ENCODE measurements at regions not wholly inside any gene's neighbourhood (a gene's known extent, or its start where the extent isn't known, plus 50 kb on each side); places are given as distances from the start of the nearest gene placed in this dataset.

DNA sequence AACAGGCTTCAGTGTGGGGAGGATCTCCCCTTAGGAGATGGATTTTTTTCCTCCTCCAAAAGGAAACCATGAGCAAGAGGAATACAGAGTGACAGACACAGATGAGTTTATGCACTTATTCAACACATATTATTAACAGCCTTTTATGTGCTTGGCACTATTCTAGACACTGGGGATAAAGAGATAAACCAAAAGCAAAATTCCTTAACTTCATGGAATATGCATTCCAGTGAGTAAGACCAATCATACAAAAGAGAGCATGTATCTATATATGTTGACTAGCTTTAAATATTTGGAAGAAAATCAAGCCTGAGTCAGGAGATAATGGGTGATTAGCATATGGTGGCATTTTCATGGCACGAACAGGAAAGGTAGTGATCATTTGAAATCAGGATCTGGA lies 284.4 kb upstream of the RASGRP1 start:
- Histone ChIP-seq H3K4ac (replicated peaks; ENCODE audit: insufficient read length, low read depth, low read length) (no peak overlapping the region), H3K4me1 (replicated peaks in 1 of 4; ENCODE audit: control insufficient read depth in 3 of 4, insufficient read depth in 4 of 4, low read length in 3 of 4) (no peaks in the 10 kb centered on the region), H3K4me2 (ENCODE audit: insufficient read depth in 1 of 2, low read depth in 2 of 2, low read length in 2 of 2) (no peak overlapping the region), H3K9me3 (ENCODE audit: insufficient read depth in 2 of 2, low read depth in 1 of 2, low read length in 1 of 2) (no peaks in the 10 kb centered on the region), H2BK12ac (ENCODE audit: low read depth, low read length) (no peak overlapping the region), H2BK120ac (replicated peaks; ENCODE audit: low read depth, low read length) (no peak overlapping the region), H2AFZ (ENCODE audit: low read length) (no peak overlapping the region), H4K91ac (replicated peaks; ENCODE audit: insufficient read length, low read length) (no peak overlapping the region), H4K5ac (ENCODE audit: insufficient read length, low read depth, low read length) (no peak overlapping the region), H3K56ac (replicated peaks; ENCODE audit: insufficient read length, low read depth, low read length) (no peak overlapping the region), H3K27me3 (replicated peaks in 1 of 4; ENCODE audit: control insufficient read depth in 3 of 4, extremely low read depth in 1 of 4, insufficient read depth in 3 of 4, low read length in 3 of 4) (no peaks in the 10 kb centered on the region; a peak in 1 of 7 replicates), H2BK5ac (ENCODE audit: low read depth, low read length) (no peak overlapping the region), H3K9ac (replicated peaks in 1 of 4; ENCODE audit: extremely low read depth in 1 of 4, low read depth in 3 of 4, low read length in 3 of 4) (no peak overlapping the region), H3K23ac (ENCODE audit: insufficient read length) (no peak overlapping the region), H3K14ac (ENCODE audit: insufficient read length) (no peak overlapping the region), H4K20me1 (replicated peaks in 1 of 2; ENCODE audit: control insufficient read depth in 1 of 2, insufficient read depth in 2 of 2, low read length in 2 of 2) (no peaks in the 10 kb centered on the region), H2BK20ac (ENCODE audit: low read length) (no peak overlapping the region), H3K79me2 (ENCODE audit: control insufficient read depth in 1 of 2, insufficient read depth in 2 of 2, low read length in 2 of 2) (no peaks in the 10 kb centered on the region), H2BK15ac (ENCODE audit: low read length) (no peak overlapping the region), H3K23me2 (ENCODE audit: low read depth, low read length) (no peaks in the 10 kb centered on the region), H3K27ac (ENCODE audit: low read depth, low read length) (no peak overlapping the region), H3K36me3 (ENCODE audit: control insufficient read depth in 2 of 4, insufficient read depth in 4 of 4, low read length in 3 of 4) (no peaks in the 10 kb centered on the region), H4K8ac (ENCODE audit: extremely low read depth, insufficient read depth, low read length) (no peak overlapping the region), H3K79me1 (ENCODE audit: low read depth, low read length) (no peaks in the 10 kb centered on the region), H2AK5ac (ENCODE audit: low read depth, low read length) (no peak overlapping the region), H3K18ac (ENCODE audit: extremely low read depth, low read length) (no peak overlapping the region), H3K4me3 (ENCODE audit: extremely low read depth in 1 of 4, insufficient read depth in 2 of 4, low read depth in 3 of 4, low read length in 4 of 4) (no peak overlapping the region)
- no peak for DNase-seq (ENCODE audit: low read depth in 1 of 2, low spot score in 2 of 2)
- no peak for FAIRE-seq
- ChIA-PET CTCF (ENCODE audit: partially characterized antibody) (interaction anchor here (0.6 to 1.9 kb wide), 2 partner anchors 27 to 49 kb away, joined by 4 to 5 read pairs; no protein-coding TSS in a partner anchor), POLR2A (ENCODE audit: partially characterized antibody) (no interaction called here)
- WGBS, 2 experiments (ENCODE audit: extremely low coverage in 1 of 2, insufficient coverage in 1 of 2, insufficient read length in 1 of 2, insufficient replicate concordance in 2 of 2, low coverage in 1 of 2, low lambda C conversion rate in 2 of 2, missing lambda C conversion rate in 1 of 2), result 0% methylated on average over 1 of the region's 1 CpG; no CpG with 5 or more reads in 1 of the 2 experiments
- TF ChIP-seq SP2 (IDR thresholded peaks at IDR 0.05; ENCODE audit: low read length) (no peak), CHD2 (IDR thresholded peaks at IDR 0.05; ENCODE audit: low read length) (no peak), SRF (IDR thresholded peaks at IDR 0.05; ENCODE audit: low read depth, low read length) (no peak), RFX5 (IDR thresholded peaks at IDR 0.05; ENCODE audit: borderline replicate concordance, low read depth, low read length) (no peak), SAP30 (IDR thresholded peaks at IDR 0.05; ENCODE audit: insufficient read depth, insufficient replicate concordance, low read length) (no peak)
